UCSD-AML1 (cell line): ENCODE measurements at regions not wholly inside any gene's neighbourhood (a gene's known extent, or its start where the extent isn't known, plus 50 kb on each side); places are given as distances from the start of the nearest gene placed in this dataset.
"Not testable (repeated sequence)": the region's sequence is repeated elsewhere in the genome, so short reads cannot be mapped to it uniquely, and the experiment has no call there.

Source experiments
- DNase-seq: peaks from one replicate; lab custom pipeline; 2025; ENCODE audit not compliant: unreplicated experiment; lab: John Stamatoyannopoulos, UW

GRCh38 chr12:5305886-5306545 is 125.9 kb upstream of the NTF3 start:
- no peak for DNase-seq

GRCh38 chr12:5307065-5307464 is 124.8 kb upstream of the NTF3 start:
- no peak for DNase-seq

- DNase-seq: no peak
Measured at GRCh38 chr12:5308216-5308615, 123.7 kb upstream of the NTF3 start.

- no peak for DNase-seq
Measured at GRCh38 chr12:5308996-5309395, 122.9 kb upstream of the NTF3 start.

- no peak for DNase-seq
Measured at GRCh38 chr12:5309654-5310053, 122.3 kb upstream of the NTF3 start.

GRCh38 chr12:5310151-5310550 is 121.8 kb upstream of the NTF3 start:
- DNase-seq: no peak

- DNase-seq: no peak
Measured at GRCh38 chr12:5317556-5317955, 114.4 kb upstream of the NTF3 start.

- DNase-seq: no peak
Measured at GRCh38 chr12:5318874-5319273, 113.0 kb upstream of the NTF3 start.

GRCh38 chr12:5328669-5329517 is 103.0 kb upstream of the NTF3 start:
- DNase-seq: no peak

- DNase-seq: no peak
Measured at GRCh38 chr12:5332551-5332950, 99.4 kb upstream of the NTF3 start.

- no peak for DNase-seq
Measured at GRCh38 chr12:5333096-5333495, 98.8 kb upstream of the NTF3 start.

GRCh38 chr12:5335069-5335468 is 96.8 kb upstream of the NTF3 start:
- no peak for DNase-seq

- not testable (repeated sequence) for DNase-seq
Measured at GRCh38 chr12:5341086-5341485, 90.8 kb upstream of the NTF3 start.

GRCh38 chr12:5343711-5344110 is 88.2 kb upstream of the NTF3 start:
- no peak for DNase-seq

GRCh38 chr12:5344131-5344530 is 87.8 kb upstream of the NTF3 start:
- DNase-seq: no peak

GRCh38 chr12:5345534-5345933 is 86.4 kb upstream of the NTF3 start:
- no peak for DNase-seq

GRCh38 chr12:5348057-5348456 is 83.9 kb upstream of the NTF3 start:
- DNase-seq: no peak

GRCh38 chr12:5348491-5348890 is 83.4 kb upstream of the NTF3 start:
- no peak for DNase-seq

- DNase-seq: no peak
Measured at GRCh38 chr12:5364036-5364770, 67.7 kb upstream of the NTF3 start.

GRCh38 chr12:5369298-5369697 is 62.6 kb upstream of the NTF3 start:
- no peak for DNase-seq

GRCh38 chr12:5371631-5372030 is 60.3 kb upstream of the NTF3 start:
- DNase-seq: no peak

GRCh38 chr12:5374713-5375112 is 57.2 kb upstream of the NTF3 start:
- DNase-seq: no peak
